Left hindlimb (tissue), 1 donor: ENCODE measurements at regions not wholly inside any gene's neighbourhood (a gene's known extent, or its start where the extent isn't known, plus 50 kb on each side); places are given as distances from the start of the nearest gene placed in this dataset.
"Not testable (repeated sequence)": the region's sequence is repeated elsewhere in the genome, so short reads cannot be mapped to it uniquely, and the experiment has no call there.

ENCODE experiments used
- DNase-seq: peaks from one replicate; pipeline ENCODE4 v3.0.0-alpha.2; 2018

- DNase-seq: no peak
Observed at GRCh38 chr9:90121762-90122161, 517.0 kb downstream of the GADD45G start.

GRCh38 chr9:90124961-90125360 is 517.7 kb downstream of the DIRAS2 start:
- DNase-seq: peak; percentile 64

GRCh38 chr9:90127923-90128322 is 514.7 kb downstream of the DIRAS2 start:
- no peak for DNase-seq

GRCh38 chr9:90128587-90129190 is 513.9 kb downstream of the DIRAS2 start:
- DNase-seq: no peak

- DNase-seq: no peak
Observed at GRCh38 chr9:90129446-90129845, 513.2 kb downstream of the DIRAS2 start.

- DNase-seq: no peak
Observed at GRCh38 chr9:90131568-90131967, 511.1 kb downstream of the DIRAS2 start.

- DNase-seq: no peak
Observed at GRCh38 chr9:90132866-90133265, 509.8 kb downstream of the DIRAS2 start.

- no peak for DNase-seq
Observed at GRCh38 chr9:90137801-90138200, 504.8 kb downstream of the DIRAS2 start.

- no peak for DNase-seq
Observed at GRCh38 chr9:90140131-90140818, 502.3 kb downstream of the DIRAS2 start.

- no peak for DNase-seq
Observed at GRCh38 chr9:90141723-90142122, 500.9 kb downstream of the DIRAS2 start.

- no peak for DNase-seq
Observed at GRCh38 chr9:90142580-90142979, 500.0 kb downstream of the DIRAS2 start.

- no peak for DNase-seq
Observed at GRCh38 chr9:90147426-90147825, 495.2 kb downstream of the DIRAS2 start.

- DNase-seq: no peak
Observed at GRCh38 chr9:90156318-90156717, 486.3 kb downstream of the DIRAS2 start.

GRCh38 chr9:90162326-90162725 is 480.3 kb downstream of the DIRAS2 start:
- no peak for DNase-seq

GRCh38 chr9:90162819-90163218 is 479.8 kb downstream of the DIRAS2 start:
- DNase-seq: no peak

- DNase-seq: no peak
Observed at GRCh38 chr9:90165281-90165680, 477.3 kb downstream of the DIRAS2 start.

GRCh38 chr9:90166374-90166773 is 476.2 kb downstream of the DIRAS2 start:
- not testable (repeated sequence) for DNase-seq

- DNase-seq: no peak
Observed at GRCh38 chr9:90167914-90168313, 474.7 kb downstream of the DIRAS2 start.

- DNase-seq: no peak
Observed at GRCh38 chr9:90169490-90169889, 473.1 kb downstream of the DIRAS2 start.

GRCh38 chr9:90173935-90174334 is 468.7 kb downstream of the DIRAS2 start:
- DNase-seq: not testable (repeated sequence)

- not testable (repeated sequence) for DNase-seq
Observed at GRCh38 chr9:90174346-90174745, 468.3 kb downstream of the DIRAS2 start.

- DNase-seq: no peak
Observed at GRCh38 chr9:90175257-90175656, 467.4 kb downstream of the DIRAS2 start.

GRCh38 chr9:90175865-90176264 is 466.8 kb downstream of the DIRAS2 start:
- no peak for DNase-seq

GRCh38 chr9:90176901-90177300 is 465.7 kb downstream of the DIRAS2 start:
- no peak for DNase-seq

GRCh38 chr9:90180381-90180780 is 462.2 kb downstream of the DIRAS2 start:
- no peak for DNase-seq
